HepG2 (cell line): ENCODE measurements at regions not wholly inside any gene's neighbourhood (a gene's known extent, or its start where the extent isn't known, plus 50 kb on each side); places are given as distances from the start of the nearest gene placed in this dataset.

Experiments used
- ATAC-seq: fragments of 200-7000 bp; cut with Tn5 transposase; 3 replicates; pipeline ENCODE4 v1.9.1; 2020; ENCODE audit warnings: mild to moderate bottlenecking, moderate library complexity
- BruUV-seq: library from RNA; stranded (reverse); fragments of 400-500 nt; replicated peaks from 2 replicates; lab custom pipeline; 2021; lab: Mats Ljungman, UMichigan
- CTCF ChIA-PET: fragments of 300-600 bp; formaldehyde crosslinking; extraction: SDS; loops from one replicate; lab custom pipeline; 2021; ENCODE audit warnings: low total read pairs, inconsistent platforms, low intra/inter-chr PET ratio; lab: Yijun Ruan, JAX
- POLR2A ChIA-PET: fragments of 350-600 bp; sonication (Branson Sonifier 250); formaldehyde crosslinking; loops from one replicate; lab custom pipeline; 2020; ENCODE audit warnings: antibody characterized with exemption, inconsistent platforms; lab: Yijun Ruan, JAX
- DNase-seq: peaks from one replicate; pipeline ENCODE4 v3.0.0-alpha.2; 2015; ENCODE audit warnings: low spot score
- FAIRE-seq: peaks from 3 replicates; lab custom pipeline; 2011; peaks lifted over from hg19 to GRCh38; lab: Jason Lieb, UNC
- H2AFZ ChIP-seq: one replicate; pipeline ENCODE4 v1.6.1; 2011; ENCODE audit warnings: low read length, inconsistent platforms
- H3K27ac ChIP-seq: fragments of 300-600 bp; 3 replicates; pipeline ENCODE4 v1.8.0; 2011; ENCODE audit warnings: mixed run types, mild to moderate bottlenecking, mixed read lengths, low read length, inconsistent platforms; ENCODE audit not compliant: insufficient read depth; ENCODE audit errors: extremely low read length
- H3K27me3 ChIP-seq, 2 experiments: fragments of 200-600 bp in 1 of 2; 2 replicates in 1 of 2; 3 replicates in 1 of 2; pipeline versions ENCODE4 v1.6.0 to v1.8.0; 2011; ENCODE audit warnings: low read length in 2 of 2, mild to moderate bottlenecking in 2 of 2, moderate library complexity in 2 of 2, inconsistent platforms in 1 of 2; ENCODE audit not compliant: insufficient read depth in 2 of 2, control insufficient read depth in 1 of 2
- H3K36me3 ChIP-seq, 2 experiments: fragments of 200-600 bp in 1 of 2; replicated peaks in 1 of 2; 2 replicates in 1 of 2; 3 replicates in 1 of 2; pipeline versions ENCODE4 v1.5.1 to v1.8.0; 2011; ENCODE audit warnings: low read length in 2 of 2, inconsistent platforms in 1 of 2; ENCODE audit not compliant: insufficient read depth in 2 of 2, control insufficient read depth in 1 of 2
- H3K4me1 ChIP-seq: 2 replicates; pipeline ENCODE4 v1.5.1; 2012; ENCODE audit warnings: low read length, inconsistent platforms; ENCODE audit not compliant: insufficient read depth
- H3K4me2 ChIP-seq: 2 replicates; pipeline ENCODE4 v1.6.0; 2011; ENCODE audit warnings: low read depth, low read length, inconsistent platforms
- H3K4me3 ChIP-seq, 3 experiments: fragments of 200-600 bp in 1 of 3; sonication (generic), shearing (Covaris generic) in 1 of 3; replicated peaks in 1 of 3; 2 replicates each; pipeline ENCODE4 v1.5.1; 2011 to 2016; ENCODE audit warnings: low read length in 3 of 3, inconsistent platforms in 2 of 3, low read depth in 2 of 3, mild to moderate bottlenecking in 2 of 3, control low read depth in 1 of 3, mixed read lengths in 1 of 3; ENCODE audit not compliant: insufficient read depth in 1 of 3
- H3K79me2 ChIP-seq: one replicate; pipeline ENCODE4 v1.6.1; 2011; ENCODE audit warnings: low read length, inconsistent platforms; ENCODE audit not compliant: insufficient read depth
- H3K9ac ChIP-seq: 2 replicates; pipeline ENCODE4 v1.6.0; 2011; ENCODE audit warnings: mild to moderate bottlenecking, low read depth, low read length, inconsistent platforms; ENCODE audit not compliant: insufficient read depth
- H3K9me3 ChIP-seq: 2 replicates; pipeline ENCODE4 v1.5.1; 2012; ENCODE audit warnings: mild to moderate bottlenecking, low read length
- H4K20me1 ChIP-seq: 2 replicates; pipeline ENCODE4 v1.6.0; 2011; ENCODE audit warnings: inconsistent platforms, mild to moderate bottlenecking, low read length, moderate library complexity; ENCODE audit not compliant: insufficient read depth
- CREB1 ChIP-seq, 2 experiments: fragments of 450-650 bp in 1 of 2; IDR thresholded peaks; 2 replicates each; pipeline ENCODE4 v1.6.1; 2016 to 2017; ENCODE audit warnings: control low read depth in 1 of 2, mild to moderate bottlenecking in 1 of 2, missing compliant biosample characterization in 1 of 2, missing genetic modification characterization in 1 of 2
- ETV6 ChIP-seq: sonication (generic); formaldehyde crosslinking; conservative IDR thresholded peaks from 2 replicates; pipeline ENCODE4 v1.4.0; 2020; ENCODE audit warnings: missing genetic modification reagents
- FOXC1 ChIP-seq: sonication (generic); formaldehyde crosslinking; IDR thresholded peaks from 2 replicates; pipeline ENCODE4 v1.8.0; 2022; ENCODE audit warnings: mild to moderate bottlenecking, missing genetic modification reagents, borderline replicate concordance
- FUBP1 ChIP-seq: sonication (generic); formaldehyde crosslinking; IDR thresholded peaks from 2 replicates; pipeline ENCODE4 v1.5.1; 2020; ENCODE audit warnings: missing genetic modification reagents, mild to moderate bottlenecking, borderline replicate concordance
- HCFC1 ChIP-seq: fragments of 150-350 bp; IDR thresholded peaks from 2 replicates; pipeline ENCODE4 v1.6.1; 2014; ENCODE audit warnings: low read depth, low read length
- KDM5B ChIP-seq: sonication (generic); formaldehyde crosslinking; IDR thresholded peaks from 2 replicates; pipeline ENCODE4 v1.4.0; 2020; ENCODE audit warnings: missing genetic modification reagents, mild to moderate bottlenecking, borderline replicate concordance
- KLF9 ChIP-seq: IDR thresholded peaks from 2 replicates; pipeline ENCODE4 v1.6.1; 2016; ENCODE audit warnings: low read depth
- NFIB ChIP-seq: sonication (generic); formaldehyde crosslinking; IDR thresholded peaks from 2 replicates; pipeline ENCODE4 v1.9.0; 2021; ENCODE audit warnings: missing genetic modification reagents, mild to moderate bottlenecking, borderline replicate concordance
- RAD21 ChIP-seq: fragments of 450-650 bp; formaldehyde crosslinking; IDR thresholded peaks from 2 replicates; pipeline ENCODE4 v1.5.0; 2020; ENCODE audit warnings: mild to moderate bottlenecking
- SNAI1 ChIP-seq: sonication (generic); formaldehyde crosslinking; IDR thresholded peaks from 2 replicates; pipeline ENCODE4 v1.5.0; 2020; ENCODE audit warnings: mild to moderate bottlenecking, missing genetic modification reagents, borderline replicate concordance
- SRSF9 ChIP-seq: fragments of 200-400 bp; formaldehyde crosslinking; IDR thresholded peaks from 2 replicates; pipeline ENCODE4 v1.6.1; 2018; ENCODE audit warnings: borderline replicate concordance, mild to moderate bottlenecking, low read depth, low read length; ENCODE audit not compliant: insufficient read depth, poor library complexity, severe bottlenecking
- THAP11 ChIP-seq: IDR thresholded peaks from 2 replicates; pipeline ENCODE4 v1.6.1; 2016; ENCODE audit warnings: missing biosample characterization, missing genetic modification reagents
- ZFP91 ChIP-seq: sonication (generic); formaldehyde crosslinking; IDR thresholded peaks from 2 replicates; pipeline ENCODE4 v1.9.0; 2022; ENCODE audit warnings: missing genetic modification reagents, mild to moderate bottlenecking, borderline replicate concordance
- ZNF251 ChIP-seq: sonication (generic); formaldehyde crosslinking; IDR thresholded peaks from 2 replicates; pipeline ENCODE4 v1.9.0; 2021; ENCODE audit warnings: mild to moderate bottlenecking, missing genetic modification reagents
- ZNF678 ChIP-seq: sonication (generic); formaldehyde crosslinking; IDR thresholded peaks from 2 replicates; pipeline ENCODE4 v1.4.0; 2020; ENCODE audit warnings: mild to moderate bottlenecking, missing genetic modification reagents
- ZNF784 ChIP-seq: sonication (generic); formaldehyde crosslinking; IDR thresholded peaks from 2 replicates; pipeline ENCODE4 v1.5.1; 2020; ENCODE audit warnings: missing genetic modification reagents, mild to moderate bottlenecking, borderline replicate concordance
- WGBS: methylation state at CpG from one replicate; pipeline ENCODE4 v1.1.6; 2017; ENCODE audit warnings: low lambda C conversion rate; 5-methylcytosine and 5-hydroxymethylcytosine counted together
- in situ Hi-C: cut with HindIII; loops from 2 replicates; pipeline ENCODE4 v1.10.0; 2017; ENCODE audit warnings: low pct_unique_long_range_greater_than_20kb; ENCODE audit not compliant: extremely low pct_ligation_motif_present
- intact Hi-C: fragments of 100-400 bp; cut with micrococcal nuclease; formaldehyde crosslinking; loops from one replicate; pipeline ENCODE4 v1.10.0; 2022; ENCODE audit not compliant: unreplicated experiment

GRCh38 chr13:18991060-18991459 is 190.6 kb downstream of the TUBA3C start:
- H4K20me1 ChIP-seq: no peaks in the 10 kb centered on the region

GRCh38 chr13:18978447-18978846 is 203.2 kb downstream of the TUBA3C start:
- CTCF ChIA-PET: no interaction called here
- H2AFZ ChIP-seq: no peak overlapping the region
- BruUV-seq: no TSS peak
- ATAC-seq (no peak), FAIRE-seq (no peak), DNase-seq (no peak)
- H3K36me3 ChIP-seq: no peaks in the 10 kb centered on the region
- in situ Hi-C loops (no loop called here), intact Hi-C loops (no loop called here)
- no peaks in the 10 kb centered on the region for H4K20me1 ChIP-seq
- H3K9me3 ChIP-seq: peaks cover 69% of the 10 kb centered on the region
- no peaks in the 10 kb centered on the region for H3K27me3 ChIP-seq
- H3K79me2 ChIP-seq: no peaks in the 10 kb centered on the region
- H3K4me3 ChIP-seq: no peak overlapping the region
- H3K4me1 ChIP-seq: no peaks in the 10 kb centered on the region
- POLR2A ChIA-PET: no interaction called here
- H3K27ac ChIP-seq: no peak overlapping the region
- H3K9ac ChIP-seq: no peak overlapping the region
- no peak overlapping the region for H3K4me2 ChIP-seq
- 57% methylated on average over 1 of the region's 1 CpG for WGBS
- TF ChIP-seq ZFP91 (CRISPR knock-in tag): no peak
- TF ChIP-seq SRSF9: no peak
- TF ChIP-seq NFIB (CRISPR knock-in tag): no peak
- TF ChIP-seq THAP11 (CRISPR knock-in tag): no peak
- no peak for TF ChIP-seq KDM5B (CRISPR knock-in tag)
- no peak for TF ChIP-seq ZNF251 (CRISPR knock-in tag)
- TF ChIP-seq SNAI1 (CRISPR knock-in tag): no peak
- no peak for TF ChIP-seq FUBP1 (CRISPR knock-in tag)
- TF ChIP-seq CREB1 (IDR thresholded peaks at IDR 0.05): no peak
- TF ChIP-seq CREB1 (CRISPR knock-in tag; IDR thresholded peaks at IDR 0.05): no peak
- TF ChIP-seq HCFC1: no peak
- TF ChIP-seq ZNF678 (CRISPR knock-in tag): no peak
- TF ChIP-seq FOXC1 (CRISPR knock-in tag): no peak

More at GRCh38 chr13:18991060-18991459, 190.6 kb downstream of the TUBA3C start:
- FAIRE-seq (no peak), ATAC-seq (no peak)
- H3K27ac ChIP-seq: no peak overlapping the region
- BruUV-seq: no TSS peak
- no peak overlapping the region for H3K4me3 ChIP-seq
- no peaks in the 10 kb centered on the region for H3K4me1 ChIP-seq
- no peaks in the 10 kb centered on the region for H3K36me3 ChIP-seq
- no peak overlapping the region for H2AFZ ChIP-seq
- ChIA-PET POLR2A (no interaction called here), CTCF (no interaction called here)
- intact Hi-C loops (no loop called here), in situ Hi-C loops (no loop called here)
- H3K9me3 ChIP-seq: peaks cover 85% of the 10 kb centered on the region
- H3K27me3 ChIP-seq: no peaks in the 10 kb centered on the region
- TF ChIP-seq ETV6 (CRISPR knock-in tag) (no peak), RAD21 (CRISPR knock-in tag) (no peak), KLF9 (no peak), ZNF784 (CRISPR knock-in tag) (no peak)
- TF ChIP-seq, all 625 proteins: peak for 0
- Histone ChIP-seq H3K4me2 (no peak overlapping the region), H3K9ac (no peak overlapping the region), H3K79me2 (no peaks in the 10 kb centered on the region)
- DNase-seq: no peak
- WGBS: 12% methylated on average over 2 of the region's 2 CpGs
